HUDEP-2 (cell line): ENCODE measurements at regions not wholly inside any gene's neighbourhood (a gene's known extent, or its start where the extent isn't known, plus 50 kb on each side); places are given as distances from the start of the nearest gene placed in this dataset.
A peak's percentile ranks its signal among the peaks of the same experiment; 100 is the strongest.

ENCODE experiments used
- DNase-seq, 76 experiments: peaks; one replicate each; lab custom pipeline; 2025; ENCODE audit not compliant: unreplicated experiment in 76 of 76; lab: John Stamatoyannopoulos, UW

GRCh38 chr15:29461877-29462276, 192.3 kb upstream of the NSMCE3 start:
- DNase-seq, result no peak

- no peak for DNase-seq
These were observed 188.7 kb upstream of the NSMCE3 start for GRCh38 chr15:29458361-29458760.

- no peak for DNase-seq
These were observed 188.1 kb upstream of the NSMCE3 start for GRCh38 chr15:29457729-29458128.

- DNase-seq, result no peak
These were observed 187.3 kb upstream of the NSMCE3 start for GRCh38 chr15:29456964-29457363.

GRCh38 chr15:29456255-29456654, 186.6 kb upstream of the NSMCE3 start:
- DNase-seq, result no peak

- DNase-seq, result no peak
These were observed 185.9 kb upstream of the NSMCE3 start for GRCh38 chr15:29455530-29455929.

- DNase-seq, result no peak
These were observed 185.4 kb upstream of the NSMCE3 start for GRCh38 chr15:29455055-29455454.

GRCh38 chr15:29454506-29454905, 184.9 kb upstream of the NSMCE3 start:
- no peak for DNase-seq

- DNase-seq, result no peak
These were observed 183.5 kb upstream of the NSMCE3 start for GRCh38 chr15:29452881-29453731.

- DNase-seq, result no peak
These were observed 181.7 kb upstream of the NSMCE3 start for GRCh38 chr15:29451201-29451781.

GRCh38 chr15:29449136-29449535, 179.5 kb upstream of the NSMCE3 start:
- DNase-seq, result peak in 1 of 76 experiments; percentile 12

GRCh38 chr15:29448320-29448719, 178.7 kb upstream of the NSMCE3 start:
- no peak for DNase-seq

GRCh38 chr15:29446480-29446879, 176.9 kb upstream of the NSMCE3 start:
- no peak for DNase-seq

- DNase-seq, result no peak
These were observed 172.9 kb upstream of the NSMCE3 start for GRCh38 chr15:29442532-29442931.

GRCh38 chr15:29440541-29440940, 170.9 kb upstream of the NSMCE3 start:
- DNase-seq, result no peak

- no peak for DNase-seq
These were observed 169.1 kb upstream of the NSMCE3 start for GRCh38 chr15:29438703-29439055.

GRCh38 chr15:29437888-29438702, 168.5 kb upstream of the NSMCE3 start:
- DNase-seq, result no peak

- DNase-seq, result no peak
These were observed 166.2 kb upstream of the NSMCE3 start for GRCh38 chr15:29435811-29436210.

GRCh38 chr15:29434280-29434679, 164.7 kb upstream of the NSMCE3 start:
- no peak for DNase-seq

GRCh38 chr15:29433507-29434248, 164.1 kb upstream of the NSMCE3 start:
- no peak for DNase-seq

- DNase-seq, result no peak
These were observed 163.4 kb upstream of the NSMCE3 start for GRCh38 chr15:29433050-29433318.
